Effector CD8-positive, alpha-beta T cell (primary cell): ENCODE measurements at regions not wholly inside any gene's neighbourhood (a gene's known extent, or its start where the extent isn't known, plus 50 kb on each side); places are given as distances from the start of the nearest gene placed in this dataset.

Experiments
- DNase-seq: peaks from one replicate; lab custom pipeline; 2025; lab: John Stamatoyannopoulos, UW

- DNase-seq = no peak
Measured at GRCh38 chr6:40909811-40910210, 129.2 kb downstream of the UNC5CL start.

GRCh38 chr6:40907198-40907701 is 131.8 kb downstream of the UNC5CL start:
- DNase-seq = no peak

GRCh38 chr6:40906759-40907158 is 132.3 kb downstream of the UNC5CL start:
- DNase-seq = no peak

GRCh38 chr6:40904583-40905194 is 134.3 kb downstream of the UNC5CL start:
- DNase-seq = no peak

- DNase-seq = no peak
Measured at GRCh38 chr6:40903456-40903855, 135.6 kb downstream of the UNC5CL start.

GRCh38 chr6:40901322-40902055 is 137.5 kb downstream of the UNC5CL start:
- no peak for DNase-seq

GRCh38 chr6:40900791-40901190 is 138.2 kb downstream of the UNC5CL start:
- DNase-seq = no peak

GRCh38 chr6:40899684-40900155 is 139.3 kb downstream of the UNC5CL start:
- DNase-seq = no peak

GRCh38 chr6:40898073-40898472 is 140.9 kb downstream of the UNC5CL start:
- DNase-seq = no peak

- no peak for DNase-seq
Measured at GRCh38 chr6:40897390-40898003, 141.5 kb downstream of the UNC5CL start.

GRCh38 chr6:40896696-40897095 is 142.3 kb downstream of the UNC5CL start:
- DNase-seq = no peak

- no peak for DNase-seq
Measured at GRCh38 chr6:40894962-40895799, 143.8 kb downstream of the UNC5CL start.

- DNase-seq = no peak
Measured at GRCh38 chr6:40893021-40893420, 146.0 kb downstream of the UNC5CL start.

GRCh38 chr6:40892223-40892622 is 146.8 kb downstream of the UNC5CL start:
- no peak for DNase-seq

- no peak for DNase-seq
Measured at GRCh38 chr6:40891686-40892085, 147.3 kb downstream of the UNC5CL start.

- no peak for DNase-seq
Measured at GRCh38 chr6:40891131-40891530, 147.9 kb downstream of the UNC5CL start.

- no peak for DNase-seq
Measured at GRCh38 chr6:40889137-40889832, 149.7 kb downstream of the UNC5CL start.

- DNase-seq = no peak
Measured at GRCh38 chr6:40888456-40888990, 150.5 kb downstream of the UNC5CL start.

GRCh38 chr6:40887792-40888340 is 151.2 kb downstream of the UNC5CL start:
- no peak for DNase-seq

- no peak for DNase-seq
Measured at GRCh38 chr6:40887079-40887791, 151.8 kb downstream of the UNC5CL start.
